Retinal pigment epithelial cell (primary cell): ENCODE measurements at regions not wholly inside any gene's neighbourhood (a gene's known extent, or its start where the extent isn't known, plus 50 kb on each side); places are given as distances from the start of the nearest gene placed in this dataset.
A peak's percentile ranks its signal among the peaks of the same experiment; 100 is the strongest.

Source experiments
- DNase-seq: peaks from one replicate; pipeline ENCODE4 v3.0.0-alpha.2; 2010; ENCODE audit warnings: low read depth
- H3K4me3 ChIP-seq: 2 replicates; pipeline ENCODE4 v1.5.1; 2011; ENCODE audit warnings: mild to moderate bottlenecking, low read length, control low read depth, moderate library complexity
- TF ChIP-seq, protein P1 (sequence below): conservative IDR thresholded peaks from 2 replicates; pipeline ENCODE4 v1.5.1; 2011; ENCODE audit warnings: low read depth, low read length, control low read depth, inconsistent platforms

DNA sequence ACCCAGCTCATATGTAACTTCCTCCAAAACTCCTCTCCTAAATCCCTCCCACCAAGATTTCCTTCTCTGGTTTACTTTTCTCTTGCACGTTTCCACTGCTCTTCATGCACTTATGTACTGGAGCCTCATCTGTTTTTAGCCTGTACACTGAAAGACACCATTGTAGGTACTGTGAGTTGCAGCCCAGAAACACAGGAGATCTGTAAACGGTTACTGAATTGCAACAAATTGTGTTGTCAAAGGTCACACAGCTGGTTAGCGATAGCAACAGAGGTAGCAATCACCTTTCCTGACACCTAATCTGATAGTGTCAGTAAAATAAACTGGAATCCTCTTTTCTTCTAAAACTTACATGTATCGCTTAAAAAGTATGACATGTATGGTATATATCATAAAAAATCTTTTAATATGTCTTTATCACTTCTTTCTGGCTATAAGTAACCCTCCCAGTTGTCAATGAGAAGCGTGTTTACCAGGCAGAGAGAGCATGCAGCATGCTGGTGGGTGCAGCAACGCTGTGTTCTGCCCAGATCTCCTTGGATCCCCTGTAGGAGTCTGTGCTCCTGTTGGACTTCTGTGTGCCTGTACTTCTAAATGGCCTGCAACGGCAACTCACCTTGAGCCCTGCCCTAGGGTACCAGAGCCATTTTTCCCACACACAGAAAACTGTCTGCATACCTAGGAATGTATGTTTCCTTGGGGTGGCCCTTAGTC is 121.5 kb upstream of the CPM start:
- DNase-seq = no peak
- TF ChIP-seq, protein P1, sequence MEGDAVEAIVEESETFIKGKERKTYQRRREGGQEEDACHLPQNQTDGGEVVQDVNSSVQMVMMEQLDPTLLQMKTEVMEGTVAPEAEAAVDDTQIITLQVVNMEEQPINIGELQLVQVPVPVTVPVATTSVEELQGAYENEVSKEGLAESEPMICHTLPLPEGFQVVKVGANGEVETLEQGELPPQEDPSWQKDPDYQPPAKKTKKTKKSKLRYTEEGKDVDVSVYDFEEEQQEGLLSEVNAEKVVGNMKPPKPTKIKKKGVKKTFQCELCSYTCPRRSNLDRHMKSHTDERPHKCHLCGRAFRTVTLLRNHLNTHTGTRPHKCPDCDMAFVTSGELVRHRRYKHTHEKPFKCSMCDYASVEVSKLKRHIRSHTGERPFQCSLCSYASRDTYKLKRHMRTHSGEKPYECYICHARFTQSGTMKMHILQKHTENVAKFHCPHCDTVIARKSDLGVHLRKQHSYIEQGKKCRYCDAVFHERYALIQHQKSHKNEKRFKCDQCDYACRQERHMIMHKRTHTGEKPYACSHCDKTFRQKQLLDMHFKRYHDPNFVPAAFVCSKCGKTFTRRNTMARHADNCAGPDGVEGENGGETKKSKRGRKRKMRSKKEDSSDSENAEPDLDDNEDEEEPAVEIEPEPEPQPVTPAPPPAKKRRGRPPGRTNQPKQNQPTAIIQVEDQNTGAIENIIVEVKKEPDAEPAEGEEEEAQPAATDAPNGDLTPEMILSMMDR = no peak
- no peak overlapping the region for H3K4me3 ChIP-seq

DNA sequence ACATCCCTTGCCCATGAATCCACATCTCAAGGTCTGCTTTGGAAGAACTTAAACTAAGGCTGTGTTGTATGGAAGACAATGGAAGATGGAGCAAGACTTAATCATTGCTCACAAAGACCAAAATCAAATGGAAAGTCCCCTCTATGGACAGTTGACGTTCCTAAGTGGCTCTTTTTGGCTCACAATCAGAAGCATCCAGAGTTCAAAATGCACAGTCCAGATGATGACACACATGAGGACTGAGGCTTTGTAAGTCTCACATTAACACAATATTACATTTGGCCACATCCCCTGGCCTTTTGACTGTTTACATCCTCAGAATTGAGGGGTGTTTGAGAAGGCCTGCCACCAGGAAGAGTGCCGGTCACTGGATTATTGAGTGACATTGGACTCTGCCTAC is 122.3 kb upstream of the CPM start:
- H3K4me3 ChIP-seq = no peak overlapping the region
- DNase-seq = no peak
- TF ChIP-seq, protein P1 = no peak

DNA sequence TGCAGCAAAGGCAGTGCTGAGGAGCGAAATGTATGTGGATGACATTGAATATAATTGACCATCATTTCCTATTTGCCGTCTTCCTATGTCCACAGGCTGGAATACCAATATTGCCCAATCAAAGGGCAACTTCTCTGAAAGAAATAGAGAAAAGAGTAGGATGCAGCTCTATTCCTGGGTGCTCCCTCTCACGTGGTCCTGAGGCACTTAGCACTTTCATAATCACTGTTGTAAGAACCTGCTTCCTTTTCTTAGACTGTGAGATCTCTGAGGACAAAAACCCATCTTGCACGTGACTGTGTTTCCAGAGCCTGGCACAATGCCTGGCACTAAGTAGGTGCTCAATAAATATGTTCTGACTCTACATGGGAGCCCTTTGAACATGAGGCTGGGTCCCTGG is 122.7 kb upstream of the CPM start:
- H3K4me3 ChIP-seq = no peak overlapping the region
- no peak for DNase-seq
- TF ChIP-seq, protein P1 = no peak

DNA sequence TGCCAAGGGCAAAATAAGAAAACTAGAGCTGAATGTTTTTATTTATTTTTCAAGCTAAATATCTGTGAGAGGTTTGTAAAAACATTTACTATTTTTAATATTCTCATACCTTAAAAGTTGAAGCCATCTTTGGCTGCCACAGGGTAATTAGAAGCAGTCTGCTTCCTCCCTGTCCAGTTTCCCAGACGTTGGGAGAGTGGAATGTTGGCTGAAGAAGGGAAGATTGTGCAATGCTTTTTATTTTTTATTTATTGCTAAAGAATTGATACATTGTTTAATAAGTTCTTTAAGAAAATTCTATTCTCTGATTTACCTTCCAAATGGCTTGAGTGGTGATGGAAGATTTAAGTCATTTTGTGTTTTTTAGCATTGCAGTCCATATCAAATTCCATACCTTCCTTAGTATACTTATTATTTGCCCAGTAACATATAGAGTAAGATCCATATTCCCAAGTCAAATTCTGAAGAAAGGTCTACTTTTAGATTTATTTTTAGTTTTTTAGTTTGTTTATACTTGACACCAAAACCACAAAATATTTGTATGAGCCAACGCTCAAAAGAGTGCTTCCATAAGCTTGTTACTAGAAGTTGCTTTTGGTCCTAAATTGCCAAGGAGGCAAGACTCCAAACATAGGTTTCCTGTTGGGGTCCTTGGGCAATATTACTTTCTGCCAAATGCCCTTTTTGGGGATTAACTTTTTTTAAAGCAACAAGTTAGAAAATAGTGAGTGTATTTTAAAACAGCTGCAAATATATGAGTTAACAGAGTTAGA is 124.0 kb upstream of the CPM start:
- no peak overlapping the region for H3K4me3 ChIP-seq
- TF ChIP-seq, protein P1 = no peak
- no peak for DNase-seq

DNA sequence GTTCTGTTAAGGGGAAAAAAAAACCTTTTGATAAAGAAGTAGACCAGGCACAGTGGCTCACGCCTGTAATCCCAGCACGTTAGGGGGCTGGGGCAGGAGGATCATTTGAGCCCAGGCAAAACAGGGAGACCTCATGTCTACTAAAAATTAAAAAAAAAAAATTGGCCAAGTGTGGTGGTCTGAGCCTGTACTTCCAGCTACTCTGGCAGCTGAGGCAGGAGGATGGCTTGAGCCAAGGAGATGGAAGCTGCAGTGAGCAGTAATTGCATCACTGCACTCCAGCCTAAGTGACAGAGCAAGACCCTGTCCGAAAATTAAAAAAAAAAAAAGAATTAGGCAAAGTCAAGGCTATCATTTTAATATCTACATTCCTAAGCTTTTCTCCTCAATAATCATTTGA is 124.8 kb upstream of the CPM start:
- TF ChIP-seq, protein P1 = no peak

DNA sequence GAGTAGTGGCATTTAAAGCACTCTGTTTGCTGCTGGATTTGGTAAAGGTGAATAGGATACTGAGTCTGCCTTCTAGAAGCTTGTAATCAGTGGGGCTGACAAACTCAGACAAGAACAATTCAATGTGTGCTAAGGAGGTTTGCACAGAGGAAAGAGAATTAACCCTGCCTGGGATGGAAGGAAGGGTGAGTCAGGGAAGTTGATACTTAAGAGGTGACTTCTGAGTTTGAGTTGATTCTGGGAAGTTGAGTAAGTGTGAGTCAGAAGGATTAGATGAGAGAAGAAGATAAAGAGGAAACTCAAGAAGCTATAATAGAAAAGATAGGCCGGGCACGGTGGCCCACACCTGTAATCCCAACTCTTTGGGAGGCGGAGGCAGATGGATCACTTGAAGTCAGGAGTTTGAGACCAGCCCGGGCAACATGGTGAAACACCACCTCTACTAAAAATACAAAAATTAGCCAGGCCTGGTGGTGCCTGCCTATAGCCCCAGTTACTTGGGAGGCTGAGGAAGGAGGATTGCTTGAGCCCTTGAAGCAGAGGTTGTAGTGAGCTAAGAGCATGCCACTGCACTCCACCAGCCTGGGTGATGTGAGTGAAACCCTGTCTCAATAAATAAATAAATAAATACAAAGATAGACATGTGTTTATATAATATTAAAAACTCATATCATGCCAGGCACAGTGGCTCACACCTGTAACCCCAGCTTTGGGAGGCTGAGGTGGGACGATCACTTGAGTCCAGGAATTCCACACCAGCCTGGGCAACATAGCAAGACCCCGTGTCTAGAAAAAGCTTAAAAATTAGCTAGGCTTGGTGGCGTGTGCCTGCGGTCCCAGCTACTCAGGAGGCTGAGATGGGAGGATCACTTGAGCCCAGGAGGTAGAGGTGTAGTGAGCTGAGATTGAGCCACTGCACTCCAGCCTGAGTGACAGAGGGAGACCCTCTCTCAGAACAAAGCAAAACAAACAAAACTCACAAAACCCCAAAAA is 126.8 kb upstream of the CPM start:
- H3K4me3 ChIP-seq = no peak overlapping the region
- DNase-seq = peak; percentile 64

More for the DNA sequence above, 124.8 kb upstream of the CPM start:
- DNase-seq = no peak
- no peak overlapping the region for H3K4me3 ChIP-seq

More for the DNA sequence above, 126.8 kb upstream of the CPM start:
- TF ChIP-seq, protein P1 = no peak
